GM23248 (cell line): ENCODE measurements at regions not wholly inside any gene's neighbourhood (a gene's known extent, or its start where the extent isn't known, plus 50 kb on each side); places are given as distances from the start of the nearest gene placed in this dataset.
A peak's percentile ranks its signal among the peaks of the same experiment; 100 is the strongest.

Experiments
- DNase-seq: peaks from one replicate; pipeline ENCODE4 v3.0.0-alpha.2; 2015
- H2AFZ ChIP-seq: fragments of 200-600 bp; sonication (generic); 2 replicates; pipeline ENCODE4 v1.6.1; 2016; ENCODE audit warnings: antibody characterized with exemption
- H3F3A ChIP-seq: fragments of 200-600 bp; sonication (generic); 2 replicates; pipeline ENCODE4 v1.6.1; 2016; ENCODE audit warnings: mild to moderate bottlenecking, antibody characterized with exemption, mixed run types; ENCODE audit not compliant: insufficient read depth
- H3K27ac ChIP-seq: fragments of 200-600 bp; sonication (generic); 2 replicates; pipeline ENCODE4 v1.5.1; 2016; ENCODE audit warnings: mild to moderate bottlenecking
- H3K27me3 ChIP-seq: fragments of 200-600 bp; sonication (generic); replicated peaks from 2 replicates; pipeline ENCODE4 v1.6.1; 2016; ENCODE audit warnings: mild to moderate bottlenecking; ENCODE audit not compliant: insufficient read depth
- H3K36me3 ChIP-seq: fragments of 200-600 bp; sonication (generic); 2 replicates; pipeline ENCODE4 v1.6.1; 2016; ENCODE audit warnings: low read depth, mild to moderate bottlenecking
- H3K4me1 ChIP-seq: fragments of 200-600 bp; sonication (generic); 2 replicates; pipeline ENCODE4 v1.6.1; 2016; ENCODE audit warnings: mild to moderate bottlenecking; ENCODE audit not compliant: insufficient read depth
- H3K4me2 ChIP-seq: fragments of 200-600 bp; sonication (generic); one replicate; pipeline ENCODE4 v1.6.1; 2016; ENCODE audit warnings: mild to moderate bottlenecking; ENCODE audit not compliant: unreplicated experiment
- H3K4me3 ChIP-seq: fragments of 200-600 bp; sonication (generic); 2 replicates; pipeline ENCODE4 v1.5.1; 2016; ENCODE audit warnings: mild to moderate bottlenecking
- H3K79me2 ChIP-seq: fragments of 200-600 bp; sonication (generic); 2 replicates; pipeline ENCODE4 v1.6.1; 2016; ENCODE audit warnings: mild to moderate bottlenecking; ENCODE audit not compliant: insufficient read depth
- H3K9ac ChIP-seq: fragments of 200-600 bp; sonication (generic); 2 replicates; pipeline ENCODE4 v1.6.1; 2016; ENCODE audit warnings: mild to moderate bottlenecking
- H3K9me2 ChIP-seq: fragments of 200-600 bp; sonication (generic); 2 replicates; pipeline ENCODE4 v1.6.1; 2016; ENCODE audit warnings: mixed run types, mild to moderate bottlenecking, moderate library complexity; ENCODE audit not compliant: insufficient read depth
- H3K9me3 ChIP-seq: fragments of 200-600 bp; sonication (generic); one replicate; pipeline ENCODE4 v1.6.1; 2017; ENCODE audit warnings: low read depth
- H4K20me1 ChIP-seq: fragments of 200-600 bp; sonication (generic); 2 replicates; pipeline ENCODE4 v1.6.0; 2016; ENCODE audit not compliant: insufficient read depth
- EZH2 ChIP-seq: fragments of 200-600 bp; sonication (generic); IDR thresholded peaks from 2 replicates; pipeline ENCODE4 v1.6.1; 2018; ENCODE audit warnings: antibody characterized with exemption, mild to moderate bottlenecking; ENCODE audit not compliant: insufficient read depth, poor library complexity, severe bottlenecking
- EZH2phosphoT487 ChIP-seq: fragments of 200-600 bp; sonication (generic); IDR thresholded peaks from 2 replicates; pipeline ENCODE4 v1.6.1; 2018; ENCODE audit warnings: antibody characterized with exemption, moderate library complexity, mild to moderate bottlenecking, low read depth; ENCODE audit not compliant: insufficient read depth
- WGBS, 2 experiments: methylation state at CpG; one replicate each; pipeline ENCODE4 v1.1.6; 2015 to 2017; ENCODE audit warnings: low lambda C conversion rate in 2 of 2, low coverage in 1 of 2; ENCODE audit errors: missing lambda C conversion rate in 2 of 2; 5-methylcytosine and 5-hydroxymethylcytosine counted together
- in situ Hi-C: fragments of 300-500 bp; cut with MboI; formaldehyde crosslinking; loops from 2 replicates; pipeline ENCODE4 v1.15.0; 2020

GRCh38 chr6:81895511-81896185 lies 143.2 kb upstream of the TENT5A start:
- H3K9ac ChIP-seq: peak overlapping the region; percentile 60
- H3K4me1 ChIP-seq: peaks cover 70% of the 10 kb centered on the region
- H3K4me3 ChIP-seq: peak overlapping the region; percentile 54
- H3K79me2 ChIP-seq: no peaks in the 10 kb centered on the region
- no peaks in the 10 kb centered on the region for H3K9me2 ChIP-seq
- H2AFZ ChIP-seq: 0 out of 2 replicates have a peak overlapping the region, but pooled peaks have one; percentile 32
- H3K27ac ChIP-seq: peak overlapping the region; percentile 74
- no peak for TF ChIP-seq EZH2
- TF ChIP-seq EZH2phosphoT487: peak; percentile 96
- in situ Hi-C loops: no loop called here
- H3K27me3 ChIP-seq: no peaks in the 10 kb centered on the region
- H4K20me1 ChIP-seq: no peaks in the 10 kb centered on the region
- no peaks in the 10 kb centered on the region for H3K9me3 ChIP-seq
- H3F3A ChIP-seq: peaks cover 50% of the 10 kb centered on the region
- peak overlapping the region; percentile 77 for H3K4me2 ChIP-seq
- WGBS, 2 experiments: 7 to 9% methylated on average over 4 to 5 of the region's 5 CpGs
- peak; percentile 84 for DNase-seq
- no peaks in the 10 kb centered on the region for H3K36me3 ChIP-seq

- Histone ChIP-seq H3K9ac (peak overlapping the region; percentile 60), H3K4me2 (peak overlapping the region; percentile 77)
Measured at GRCh38 chr6:81894788-81895271, 142.3 kb upstream of the TENT5A start.

GRCh38 chr6:81894306-81894705 lies 141.8 kb upstream of the TENT5A start:
- Histone ChIP-seq H3K27me3 (no peaks in the 10 kb centered on the region), H3K27ac (peak overlapping the region; percentile 74), H3K4me2 (peak overlapping the region; percentile 77), H3K4me1 (peaks cover 83% of the 10 kb centered on the region), H3F3A (peaks cover 63% of the 10 kb centered on the region), H4K20me1 (no peaks in the 10 kb centered on the region), H3K36me3 (no peaks in the 10 kb centered on the region), H3K9me3 (no peaks in the 10 kb centered on the region), H3K9ac (peak overlapping the region; percentile 60), H3K4me3 (peak overlapping the region; percentile 54), H2AFZ (peak overlapping the region; percentile 32; the same call in 1 of the 2 replicates), H3K9me2 (no peaks in the 10 kb centered on the region), H3K79me2 (no peaks in the 10 kb centered on the region)
- 29 to 30% methylated on average over 4 of the region's 4 CpGs for WGBS, 2 experiments
- in situ Hi-C loops: no loop called here
- no peak for TF ChIP-seq EZH2
- TF ChIP-seq EZH2phosphoT487: no peak
- peak; percentile 90 for DNase-seq

More at GRCh38 chr6:81894788-81895271, 142.3 kb upstream of the TENT5A start:
- Histone ChIP-seq H3K4me3 (peak overlapping the region; percentile 54), H2AFZ (peak overlapping the region; percentile 32; the same call in 1 of the 2 replicates), H3K4me1 (peaks cover 78% of the 10 kb centered on the region), H3K27ac (peak overlapping the region; percentile 74), H4K20me1 (no peaks in the 10 kb centered on the region), H3K79me2 (no peaks in the 10 kb centered on the region), H3F3A (peaks cover 59% of the 10 kb centered on the region), H3K27me3 (no peaks in the 10 kb centered on the region), H3K9me3 (no peaks in the 10 kb centered on the region), H3K36me3 (no peaks in the 10 kb centered on the region), H3K9me2 (no peaks in the 10 kb centered on the region)
- DNase-seq: peak; percentile 67
- no peak for TF ChIP-seq EZH2
- TF ChIP-seq EZH2phosphoT487: no peak
- 12 to 13% methylated on average over 6 of the region's 6 CpGs for WGBS, 2 experiments
- in situ Hi-C loops: no loop called here

- in situ Hi-C loops: no loop called here
- Histone ChIP-seq H3K27ac (no peak overlapping the region), H3K4me1 (peaks cover 80% of the 10 kb centered on the region)
Measured at GRCh38 chr6:81892891-81893290, 140.4 kb upstream of the TENT5A start.

More at GRCh38 chr6:81892891-81893290, 140.4 kb upstream of the TENT5A start:
- Histone ChIP-seq H3K4me2 (no peak overlapping the region), H2AFZ (no peak overlapping the region), H3K9me2 (no peaks in the 10 kb centered on the region), H3K27me3 (no peaks in the 10 kb centered on the region), H3K36me3 (no peaks in the 10 kb centered on the region), H3K79me2 (no peaks in the 10 kb centered on the region), H4K20me1 (no peaks in the 10 kb centered on the region), H3K9ac (no peak overlapping the region), H3K4me3 (no peak overlapping the region), H3K9me3 (no peaks in the 10 kb centered on the region), H3F3A (peaks cover 63% of the 10 kb centered on the region)
- DNase-seq: no peak
- TF ChIP-seq EZH2: no peak
- TF ChIP-seq EZH2phosphoT487: no peak
- WGBS, 2 experiments: 95 to 100% methylated on average over 3 of the region's 3 CpGs
